H9 (cell line): ENCODE measurements at regions not wholly inside any gene's neighbourhood (a gene's known extent, or its start where the extent isn't known, plus 50 kb on each side); places are given as distances from the start of the nearest gene placed in this dataset.

Experiments used
- DNase-seq: peaks from one replicate; pipeline ENCODE4 v3.0.0-alpha.2; 2017
- H2AFZ ChIP-seq: one replicate; pipeline ENCODE4 v1.6.1; 2013; ENCODE audit warnings: mild to moderate bottlenecking, low read length, control low read depth, moderate library complexity
- H2AK5ac ChIP-seq: 2 replicates; pipeline ENCODE4 v1.6.1; 2013; ENCODE audit warnings: low read length, control low read depth, mixed read lengths; ENCODE audit not compliant: insufficient read length
- H2BK120ac ChIP-seq: one replicate; pipeline ENCODE4 v1.6.1; 2013; ENCODE audit warnings: low read depth, mild to moderate bottlenecking, low read length, control low read depth, inconsistent platforms; ENCODE audit not compliant: poor library complexity, severe bottlenecking
- H2BK12ac ChIP-seq: 2 replicates; pipeline ENCODE4 v1.6.1; 2013; ENCODE audit warnings: low read length, control low read depth, mixed read lengths, low read depth; ENCODE audit not compliant: insufficient read length
- H2BK15ac ChIP-seq: 2 replicates; pipeline ENCODE4 v1.6.1; 2013; ENCODE audit warnings: low read depth, low read length, control low read depth
- H2BK20ac ChIP-seq: one replicate; pipeline ENCODE4 v1.6.1; 2013; ENCODE audit warnings: low read depth, mild to moderate bottlenecking, low read length, control low read depth, inconsistent platforms; ENCODE audit not compliant: poor library complexity, severe bottlenecking
- H2BK5ac ChIP-seq: 2 replicates; pipeline ENCODE4 v1.6.1; 2013; ENCODE audit warnings: low read length, control low read depth, mixed read lengths; ENCODE audit not compliant: insufficient read length
- H3K14ac ChIP-seq: 2 replicates; pipeline ENCODE4 v1.6.1; 2013; ENCODE audit warnings: low read length, control low read depth; ENCODE audit not compliant: insufficient read depth
- H3K18ac ChIP-seq: 2 replicates; pipeline ENCODE4 v1.6.1; 2013; ENCODE audit warnings: low read depth, mild to moderate bottlenecking, mixed read lengths, low read length, control low read depth; ENCODE audit not compliant: insufficient read length
- H3K23ac ChIP-seq: 2 replicates; pipeline ENCODE4 v1.6.1; 2013; ENCODE audit warnings: low read length, control low read depth, mixed read lengths, low read depth; ENCODE audit not compliant: insufficient read length
- H3K23me2 ChIP-seq: 2 replicates; pipeline ENCODE4 v1.6.1; 2013; ENCODE audit warnings: low read depth, mild to moderate bottlenecking, mixed read lengths, low read length, control low read depth; ENCODE audit not compliant: insufficient read length, poor library complexity, severe bottlenecking
- H3K27ac ChIP-seq: 2 replicates; pipeline ENCODE4 v1.5.1; 2013; ENCODE audit warnings: low read length, control low read depth, mixed read lengths, low read depth; ENCODE audit not compliant: insufficient read length
- H3K27me3 ChIP-seq: 2 replicates; pipeline ENCODE4 v1.6.1; 2013; ENCODE audit warnings: low read length, control low read depth, inconsistent platforms; ENCODE audit not compliant: insufficient read depth
- H3K4ac ChIP-seq: 2 replicates; pipeline ENCODE4 v1.6.1; 2013; ENCODE audit warnings: low read depth, mild to moderate bottlenecking, control low read depth, inconsistent platforms, low read length, moderate library complexity
- H3K4me1 ChIP-seq: 2 replicates; pipeline ENCODE4 v1.6.1; 2013; ENCODE audit warnings: low read length, control low read depth, inconsistent platforms; ENCODE audit not compliant: insufficient read depth
- H3K4me2 ChIP-seq: 2 replicates; pipeline ENCODE4 v1.6.1; 2013; ENCODE audit warnings: low read length, control low read depth, mixed read lengths; ENCODE audit not compliant: insufficient read length, insufficient read depth
- H3K56ac ChIP-seq: 2 replicates; pipeline ENCODE4 v1.6.1; 2013; ENCODE audit warnings: low read depth, mild to moderate bottlenecking, mixed read lengths, low read length, control low read depth; ENCODE audit not compliant: insufficient read length
- H3K79me1 ChIP-seq: 2 replicates; pipeline ENCODE4 v1.6.1; 2013; ENCODE audit warnings: low read depth, mild to moderate bottlenecking, moderate library complexity, low read length, control low read depth, inconsistent platforms; ENCODE audit not compliant: insufficient read depth, poor library complexity, severe bottlenecking
- H3K79me2 ChIP-seq: 2 replicates; pipeline ENCODE4 v1.6.1; 2013; ENCODE audit warnings: low read length, control low read depth, inconsistent platforms; ENCODE audit not compliant: insufficient read depth
- H3K9ac ChIP-seq: 2 replicates; pipeline ENCODE4 v1.6.1; 2013; ENCODE audit warnings: low read length, control low read depth, mixed read lengths; ENCODE audit not compliant: insufficient read length; ENCODE audit errors: extremely low read depth
- H3K9me3 ChIP-seq: one replicate; pipeline ENCODE4 v1.6.1; 2013; ENCODE audit warnings: low read depth, low read length, inconsistent platforms; ENCODE audit not compliant: control insufficient read depth
- H3T11ph ChIP-seq: one replicate; pipeline ENCODE4 v1.6.1; 2013; ENCODE audit warnings: mild to moderate bottlenecking, low read length, control low read depth, inconsistent platforms
- H4K20me1 ChIP-seq: one replicate; pipeline ENCODE4 v1.6.1; 2013; ENCODE audit not compliant: control insufficient read depth, insufficient read length, insufficient read depth
- H4K5ac ChIP-seq: 2 replicates; pipeline ENCODE4 v1.6.1; 2013; ENCODE audit warnings: low read depth, mild to moderate bottlenecking, mixed read lengths, low read length, control low read depth; ENCODE audit not compliant: insufficient read length
- H4K8ac ChIP-seq: replicated peaks from 2 replicates; pipeline ENCODE4 v1.6.1; 2013; ENCODE audit warnings: low read length, control low read depth, mixed read lengths, low read depth; ENCODE audit not compliant: insufficient read length
- H4K91ac ChIP-seq: 2 replicates; pipeline ENCODE4 v1.6.1; 2013; ENCODE audit warnings: low read depth, mild to moderate bottlenecking, moderate library complexity, mixed read lengths, low read length, control low read depth; ENCODE audit not compliant: insufficient read length
- H3K27ac Mint-ChIP-seq, 3 experiments: 2 replicates in 2 of 3; 3 replicates in 1 of 3; pipeline ENCODE4 v1.8.0; 2020 to 2021; ENCODE audit warnings: mixed read lengths in 3 of 3, mild to moderate bottlenecking in 1 of 3, moderate library complexity in 1 of 3
- H3K27me3 Mint-ChIP-seq: 2 replicates; pipeline ENCODE4 v1.8.0; 2021; ENCODE audit warnings: low read depth, mild to moderate bottlenecking, moderate library complexity, mixed read lengths
- H3K36me3 Mint-ChIP-seq, 3 experiments: 2 replicates in 2 of 3; 3 replicates in 1 of 3; pipeline ENCODE4 v1.8.0; 2020 to 2021; ENCODE audit warnings: low read depth in 3 of 3, mixed read lengths in 3 of 3; ENCODE audit not compliant: insufficient read depth in 1 of 3
- H3K4me1 Mint-ChIP-seq, 2 experiments: 2 replicates each; pipeline ENCODE4 v1.8.0; 2020; ENCODE audit warnings: mixed read lengths in 2 of 2
- H3K4me3 Mint-ChIP-seq, 2 experiments: 2 replicates in 1 of 2; 3 replicates in 1 of 2; pipeline ENCODE4 v1.8.0; 2020 to 2021; ENCODE audit warnings: mild to moderate bottlenecking in 2 of 2, mixed read lengths in 2 of 2, moderate library complexity in 1 of 2
- H3K9me3 Mint-ChIP-seq, 2 experiments: 2 replicates in 1 of 2; 3 replicates in 1 of 2; pipeline ENCODE4 v1.8.0; 2020; ENCODE audit warnings: mild to moderate bottlenecking in 2 of 2, mixed read lengths in 2 of 2, moderate library complexity in 1 of 2
- CTCF ChIP-seq: fragments of 200-600 bp; sonication (generic); conservative IDR thresholded peaks from 3 replicates; pipeline ENCODE4 v1.8.0; 2021; ENCODE audit warnings: antibody characterized with exemption, mild to moderate bottlenecking
- WGBS: extraction: QIAGEN DNeasy Blood & Tissue Kit; methylation state at CpG from one replicate; pipeline ENCODE4 v1.1.7; 2013; ENCODE audit warnings: missing lambda C conversion rate, low lambda C conversion rate, mixed read lengths; ENCODE audit not compliant: insufficient read length; ENCODE audit errors: extremely low coverage; 5-methylcytosine and 5-hydroxymethylcytosine counted together

GRCh38 chr11:25602959-25603358 is 729.0 kb upstream of the ANO3 start:
- no peak overlapping the region for H2AK5ac ChIP-seq
- no peak overlapping the region for H2BK12ac ChIP-seq
- H2BK20ac ChIP-seq, result no peak overlapping the region
- no peak overlapping the region for H4K8ac ChIP-seq
- WGBS, result no CpG with 5 or more reads among the region's 2 CpGs
- no peaks in the 10 kb centered on the region for H4K20me1 ChIP-seq
- no peak overlapping the region for H3K4me3 Mint-ChIP-seq
- no peaks in the 10 kb centered on the region for H3K23me2 ChIP-seq
- TF ChIP-seq CTCF, result no peak
- no peak for DNase-seq
- H3K23ac ChIP-seq, result no peak overlapping the region
- H3K14ac ChIP-seq, result no peak overlapping the region
- no peak overlapping the region for H3K9ac ChIP-seq
- H3K36me3 Mint-ChIP-seq, result peaks cover 8 to 35% (median 9%) of the 10 kb centered on the region in 3 experiments; a peak in 6 of 7 replicates
- H3K4me2 ChIP-seq, result no peak overlapping the region
- no peaks in the 10 kb centered on the region for H3K79me2 ChIP-seq
- no peaks in the 10 kb centered on the region for H3K27me3 ChIP-seq
- no peaks in the 10 kb centered on the region for H3K9me3 ChIP-seq
- no peaks in the 10 kb centered on the region for H3K79me1 ChIP-seq
- no peak overlapping the region for H3T11ph ChIP-seq
- no peak overlapping the region for H3K56ac ChIP-seq
- no peak overlapping the region for H3K27ac Mint-ChIP-seq
- H2AFZ ChIP-seq, result no peak overlapping the region
- no peak overlapping the region for H2BK120ac ChIP-seq
- H3K4me1 Mint-ChIP-seq, result peaks cover 0 to 10% of the 10 kb centered on the region in 2 experiments; a peak in 3 of 4 replicates
- peaks cover 2% of the 10 kb centered on the region; the same call in 1 of the 2 replicates for H3K4me1 ChIP-seq
- no peak overlapping the region for H4K91ac ChIP-seq
- peaks cover 25 to 34% of the 10 kb centered on the region in 2 experiments for H3K9me3 Mint-ChIP-seq
- H2BK5ac ChIP-seq, result no peak overlapping the region
- H3K18ac ChIP-seq, result no peak overlapping the region
- no peak overlapping the region for H4K5ac ChIP-seq
- H3K27me3 Mint-ChIP-seq, result no peaks in the 10 kb centered on the region
- H3K4ac ChIP-seq, result no peak overlapping the region
- H2BK15ac ChIP-seq, result no peak overlapping the region
- no peak overlapping the region for H3K27ac ChIP-seq
